ENCODE measurements at regions not wholly inside any gene's neighbourhood (a gene's known extent, or its start where the extent isn't known, plus 50 kb on each side); places are given as distances from the start of the nearest gene placed in this dataset.

GRCh38 chr3:76776927-76777326 lies 263.0 kb upstream of the ROBO2 start:
- WGBS, 2 donors = 82 to 84% methylated on average over 3 of the region's 3 CpGs
- H3K36me3 ChIP-seq = no peaks in the 10 kb centered on the region
- TF ChIP-seq EP300 (IDR thresholded peaks at IDR 0.05) (no peak), POLR2AphosphoS5 (IDR thresholded peaks at IDR 0.05) (no peak), CTCF (IDR thresholded peaks at IDR 0.05) (no peak), POLR2A (IDR thresholded peaks at IDR 0.05) (no peak)

GRCh38 chr3:76788206-76788605 lies 251.7 kb upstream of the ROBO2 start:
- no peak for ATAC-seq (ENCODE audit: low FRiP score in 2 of 2)
- TF ChIP-seq POLR2A (IDR thresholded peaks at IDR 0.05) = no peak
- TF ChIP-seq CTCF (IDR thresholded peaks at IDR 0.05) = no peak
- TF ChIP-seq POLR2AphosphoS5 (IDR thresholded peaks at IDR 0.05) = no peak
- TF ChIP-seq EP300 (IDR thresholded peaks at IDR 0.05) = no peak
- Histone ChIP-seq H3K9me3 (no peaks in the 10 kb centered on the region), H3K4me1 (no peaks in the 10 kb centered on the region), H3K36me3 (no peaks in the 10 kb centered on the region), H3K27ac (no peak overlapping the region), H3K4me3 (no peak overlapping the region), H3K27me3 (no peaks in the 10 kb centered on the region)
- no peak for DNase-seq

More at GRCh38 chr3:76776927-76777326, 263.0 kb upstream of the ROBO2 start:
- Histone ChIP-seq H3K27ac (no peak overlapping the region), H3K4me1 (no peaks in the 10 kb centered on the region), H3K4me3 (no peak overlapping the region), H3K9me3 (no peaks in the 10 kb centered on the region), H3K27me3 (no peaks in the 10 kb centered on the region)
- no peak for ATAC-seq (ENCODE audit: low FRiP score in 2 of 2)
- no peak for DNase-seq

- H3K36me3 ChIP-seq = no peaks in the 10 kb centered on the region
- H3K27me3 ChIP-seq = no peaks in the 10 kb centered on the region
- DNase-seq (no peak), ATAC-seq (ENCODE audit: low FRiP score in 2 of 2) (no peak)
- H3K27ac ChIP-seq = no peak overlapping the region
- H3K9me3 ChIP-seq = no peaks in the 10 kb centered on the region
- no peak overlapping the region for H3K4me3 ChIP-seq
- H3K4me1 ChIP-seq = no peaks in the 10 kb centered on the region
- TF ChIP-seq EP300 (IDR thresholded peaks at IDR 0.05) = no peak
- no peak for TF ChIP-seq POLR2AphosphoS5 (IDR thresholded peaks at IDR 0.05)
- TF ChIP-seq POLR2A (IDR thresholded peaks at IDR 0.05) = no peak
- TF ChIP-seq CTCF (IDR thresholded peaks at IDR 0.05) = no peak
- WGBS, 2 donors = 53 to 63% methylated on average over 4 of the region's 4 CpGs
These were observed 250.7 kb upstream of the ROBO2 start for GRCh38 chr3:76789237-76789636.

- Histone ChIP-seq H3K4me3 (no peak overlapping the region), H3K9me3 (no peaks in the 10 kb centered on the region), H3K4me1 (no peaks in the 10 kb centered on the region), H3K36me3 (no peaks in the 10 kb centered on the region), H3K27me3 (no peaks in the 10 kb centered on the region), H3K27ac (no peak overlapping the region)
- TF ChIP-seq EP300 (IDR thresholded peaks at IDR 0.05) (no peak), CTCF (IDR thresholded peaks at IDR 0.05) (no peak), POLR2A (IDR thresholded peaks at IDR 0.05) (no peak), POLR2AphosphoS5 (IDR thresholded peaks at IDR 0.05) (no peak)
- WGBS, 2 donors = 58 to 82% methylated on average over 1 of the region's 1 CpG
- DNase-seq (no peak), ATAC-seq (ENCODE audit: low FRiP score in 2 of 2) (no peak)
These were observed 228.5 kb upstream of the ROBO2 start for GRCh38 chr3:76811418-76811817.

- Histone ChIP-seq H3K27me3 (no peaks in the 10 kb centered on the region), H3K4me3 (no peak overlapping the region), H3K4me1 (no peaks in the 10 kb centered on the region), H3K27ac (no peak overlapping the region), H3K36me3 (no peaks in the 10 kb centered on the region), H3K9me3 (no peaks in the 10 kb centered on the region)
- no peak for TF ChIP-seq POLR2AphosphoS5 (IDR thresholded peaks at IDR 0.05)
- no peak for TF ChIP-seq POLR2A (IDR thresholded peaks at IDR 0.05)
- no peak for TF ChIP-seq EP300 (IDR thresholded peaks at IDR 0.05)
- TF ChIP-seq CTCF (IDR thresholded peaks at IDR 0.05) = no peak
- DNase-seq (no peak), ATAC-seq (ENCODE audit: low FRiP score in 2 of 2) (no peak)
- 40 to 41% methylated on average over 2 of the region's 2 CpGs for WGBS, 2 donors
These were observed 227.2 kb upstream of the ROBO2 start for GRCh38 chr3:76812649-76813242.
